HCT116 (cell line): ENCODE measurements at regions not wholly inside any gene's neighbourhood (a gene's known extent, or its start where the extent isn't known, plus 50 kb on each side); places are given as distances from the start of the nearest gene placed in this dataset.

Experiments
- ATAC-seq: fragments of 200-7000 bp; cut with Tn5 transposase; 2 replicates; pipeline ENCODE4 v1.9.1; 2020; ENCODE audit warnings: mild to moderate bottlenecking, moderate library complexity
- BruUV-seq: library from RNA; stranded (reverse); fragments of 400-500 nt; replicated peaks from 2 replicates; lab custom pipeline; 2021; lab: Mats Ljungman, UMichigan
- CTCF ChIA-PET: fragments of 300-600 bp; sonication (Branson Sonifier 250); formaldehyde crosslinking; loops from one replicate; lab custom pipeline; 2021; ENCODE audit warnings: antibody characterized with exemption; lab: Charles Lee
- POLR2A ChIA-PET: fragments of 300-600, 350-600 bp; sonication (Branson Sonifier 250); formaldehyde crosslinking; loops from one replicate; lab custom pipeline; 2021; ENCODE audit warnings: antibody characterized with exemption; lab: Charles Lee
- RAD21 ChIA-PET, 2 experiments: fragments of 300-600 bp; sonication (Branson Sonifier 250); formaldehyde crosslinking; loops; one replicate each; lab custom pipeline; 2023; ENCODE audit warnings: low total read pairs in 2 of 2; ENCODE audit not compliant: uncharacterized antibody in 2 of 2, unreplicated experiment in 2 of 2, low non-redundant PET in 1 of 2; lab: Charles Lee
- DNase-seq: peaks from one replicate; pipeline ENCODE4 v3.0.0-alpha.2; 2010; ENCODE audit warnings: low read depth, low spot score
- H2AFZ ChIP-seq: fragments of 200-600 bp; shearing (Covaris generic), sonication (generic); 2 replicates; pipeline ENCODE4 v1.6.1; 2017; ENCODE audit warnings: low read depth, mixed run types, mixed read lengths, antibody characterized with exemption, low read length; ENCODE audit not compliant: poor library complexity, severe bottlenecking
- H3K27ac ChIP-seq: 2 replicates; pipeline ENCODE4 v1.5.1; 2012; ENCODE audit warnings: low read depth, low read length
- H3K27me3 ChIP-seq: fragments of 200-600 bp; sonication (generic); 2 replicates; pipeline ENCODE4 v1.6.1; 2016; ENCODE audit warnings: mixed run types, low read length, mixed read lengths; ENCODE audit not compliant: insufficient read depth
- H3K36me3 ChIP-seq, 2 experiments: fragments of 200-500 bp in 1 of 2; fragments of 200-600 bp in 1 of 2; sonication (Bioruptor generic) in 1 of 2; sonication (generic) in 1 of 2; 2 replicates each; pipeline versions ENCODE4 v1.5.1 to v1.6.1; 2014 to 2016; ENCODE audit warnings: low read length in 2 of 2, inconsistent platforms in 1 of 2, mixed read lengths in 1 of 2, mixed run types in 1 of 2; ENCODE audit not compliant: insufficient read depth in 2 of 2, control insufficient read depth in 1 of 2
- H3K4me1 ChIP-seq, 2 experiments: fragments of 200-600 bp in 1 of 2; sonication (generic) in 1 of 2; 2 replicates each; pipeline versions ENCODE4 v1.5.1 to v1.6.1; 2012 to 2017; ENCODE audit warnings: low read length in 2 of 2, inconsistent platforms in 1 of 2, mild to moderate bottlenecking in 1 of 2, mixed read lengths in 1 of 2, mixed run types in 1 of 2, moderate library complexity in 1 of 2; ENCODE audit not compliant: insufficient read depth in 2 of 2, control insufficient read depth in 1 of 2
- H3K4me2 ChIP-seq: fragments of 200-600 bp; sonication (generic); 2 replicates; pipeline ENCODE4 v1.6.1; 2017; ENCODE audit warnings: mixed run types, low read length, mixed read lengths
- H3K4me3 ChIP-seq, 2 experiments: fragments of 200-600 bp in 1 of 2; sonication (generic) in 1 of 2; replicated peaks in 1 of 2; 2 replicates each; pipeline ENCODE4 v1.5.1; 2011 to 2016; ENCODE audit warnings: low read length in 2 of 2, control low read depth in 1 of 2, low read depth in 1 of 2, mild to moderate bottlenecking in 1 of 2, mixed read lengths in 1 of 2, mixed run types in 1 of 2
- H3K79me2 ChIP-seq: fragments of 200-600 bp; sonication (generic); 2 replicates; pipeline ENCODE4 v1.6.1; 2017; ENCODE audit warnings: mild to moderate bottlenecking, mixed run types, low read length, moderate library complexity, mixed read lengths; ENCODE audit not compliant: insufficient read depth
- H3K9ac ChIP-seq: fragments of 200-600 bp; sonication (generic); 2 replicates; pipeline ENCODE4 v1.6.1; 2016; ENCODE audit warnings: low read length, mixed read lengths
- H3K9me2 ChIP-seq: fragments of 200-600 bp; sonication (generic), shearing (Covaris generic); 2 replicates; pipeline ENCODE4 v1.6.1; 2017; ENCODE audit warnings: mixed run types, mild to moderate bottlenecking, moderate library complexity; ENCODE audit not compliant: insufficient read depth
- H3K9me3 ChIP-seq, 2 experiments: fragments of 200-500 bp in 1 of 2; fragments of 200-600 bp in 1 of 2; sonication (Bioruptor generic) in 1 of 2; sonication (generic) in 1 of 2; 2 replicates each; pipeline ENCODE4 v1.6.1; 2014 to 2017; ENCODE audit warnings: low read length in 2 of 2, mixed read lengths in 2 of 2, inconsistent platforms in 1 of 2, low read depth in 1 of 2, mild to moderate bottlenecking in 1 of 2, mixed run types in 1 of 2, moderate library complexity in 1 of 2; ENCODE audit not compliant: control insufficient read depth in 1 of 2, insufficient read depth in 1 of 2
- H4K20me1 ChIP-seq: fragments of 200-600 bp; sonication (generic), shearing (Covaris generic); 2 replicates; pipeline ENCODE4 v1.6.1; 2017; ENCODE audit warnings: mixed run types, mild to moderate bottlenecking, moderate library complexity; ENCODE audit not compliant: insufficient read depth
- ATF3 ChIP-seq: IDR thresholded peaks from 2 replicates; pipeline ENCODE4 v1.6.1; 2012
- CBX3 ChIP-seq: IDR thresholded peaks from 2 replicates; pipeline ENCODE4 v1.6.1; 2012; ENCODE audit warnings: low read depth
- CTCF ChIP-seq, 3 experiments: fragments of 200-600 bp in 1 of 3; sonication (generic) in 1 of 3; IDR thresholded peaks in 2 of 3; conservative IDR thresholded peaks in 1 of 3; 2 replicates each; pipeline ENCODE4 v1.5.1; 2012 to 2017; ENCODE audit warnings: low read depth in 2 of 3, low read length in 2 of 3, antibody characterized with exemption in 1 of 3, borderline replicate concordance in 1 of 3, control low read depth in 1 of 3, mild to moderate bottlenecking in 1 of 3, mixed read lengths in 1 of 3, mixed run types in 1 of 3, moderate library complexity in 1 of 3; ENCODE audit not compliant: insufficient read depth in 1 of 3
- EZH2 ChIP-seq: fragments of 200-600 bp; sonication (generic); IDR thresholded peaks from 2 replicates; pipeline ENCODE4 v1.6.1; 2017; ENCODE audit warnings: antibody characterized with exemption, mixed run types
- EZH2phosphoT487 ChIP-seq: fragments of 200-600 bp; IDR thresholded peaks from 2 replicates; pipeline ENCODE4 v1.6.1; 2018; ENCODE audit warnings: antibody characterized with exemption, borderline replicate concordance
- JUND ChIP-seq: IDR thresholded peaks from 2 replicates; pipeline ENCODE4 v1.6.1; 2012
- POLR2A ChIP-seq: IDR thresholded peaks from 2 replicates; pipeline ENCODE4 v1.7.0; 2011; ENCODE audit warnings: borderline replicate concordance; ENCODE audit not compliant: insufficient read depth, insufficient read length; ENCODE audit errors: extremely low read depth
- SRF ChIP-seq: IDR thresholded peaks from 2 replicates; pipeline ENCODE4 v1.6.1; 2012; ENCODE audit warnings: low read depth
- TCF7L2 ChIP-seq: IDR thresholded peaks from 2 replicates; pipeline ENCODE4 v1.7.0; 2011; ENCODE audit warnings: borderline replicate concordance, inconsistent platforms; ENCODE audit not compliant: insufficient read depth, insufficient read length; ENCODE audit errors: extremely low read depth
- ZBTB33 ChIP-seq: IDR thresholded peaks from 2 replicates; pipeline ENCODE4 v1.6.1; 2011; ENCODE audit warnings: mild to moderate bottlenecking, low read length, moderate library complexity; ENCODE audit not compliant: insufficient replicate concordance; ENCODE audit errors: extremely low read depth
- ZFX ChIP-seq: fragments of 450-650 bp; IDR thresholded peaks from 2 replicates; pipeline ENCODE4 v1.6.1; 2017
- ZNF274 ChIP-seq: fragments of 200-500 bp; sonication (Bioruptor generic); IDR thresholded peaks from 2 replicates; pipeline ENCODE4 v1.6.1; 2014; ENCODE audit warnings: mild to moderate bottlenecking, low read depth, low read length, inconsistent platforms
- intact Hi-C: fragments of 100-400 bp; cut with micrococcal nuclease; formaldehyde crosslinking; loops from 2 replicates; pipeline ENCODE4 v1.10.0; 2022

GRCh38 chrX:80331285-80331684 is 89.0 kb upstream of the TENT5D start:
- Histone ChIP-seq H3K4me2 (no peak overlapping the region), H4K20me1 (no peaks in the 10 kb centered on the region), H3K9me2 (no peaks in the 10 kb centered on the region), H3K9ac (no peak overlapping the region), H3K4me3 (no peak overlapping the region), H3K36me3 (no peaks in the 10 kb centered on the region), H3K27me3 (no peaks in the 10 kb centered on the region), H3K4me1 (no peaks in the 10 kb centered on the region), H2AFZ (no peak overlapping the region), H3K9me3 (no peaks in the 10 kb centered on the region), H3K27ac (no peak overlapping the region), H3K79me2 (no peaks in the 10 kb centered on the region)
- no TSS peak for BruUV-seq
- DNase-seq (no peak), ATAC-seq (no peak)
- ChIA-PET RAD21 (no interaction called here), CTCF (no interaction called here), POLR2A (no interaction called here)
- TF ChIP-seq POLR2A = no peak
- TF ChIP-seq CTCF (IDR thresholded peaks at IDR 0.05 in 2 of 3, conservative IDR thresholded peaks at IDR 0.05 in 1 of 3; ENCODE audit: borderline replicate concordance in 1 of 3, insufficient read depth in 1 of 3, low read depth in 2 of 3, low read length in 2 of 3) = no peak
- TF ChIP-seq ZFX = no peak
- TF ChIP-seq EZH2 = no peak
- no peak for TF ChIP-seq EZH2phosphoT487
- no peak for TF ChIP-seq CBX3
- TF ChIP-seq ATF3 = no peak
- TF ChIP-seq JUND = no peak
- no peak for TF ChIP-seq SRF
- no peak for TF ChIP-seq TCF7L2
- no peak for TF ChIP-seq ZBTB33
- no peak for TF ChIP-seq ZNF274
- intact Hi-C loops = no loop called here
